Neural cell (in vitro differentiated cells): ENCODE measurements at regions not wholly inside any gene's neighbourhood (a gene's known extent, or its start where the extent isn't known, plus 50 kb on each side); places are given as distances from the start of the nearest gene placed in this dataset.

Experiments used
- H2AFZ ChIP-seq: fragments of 200-600, 300-800 bp; sonication (generic), shearing (Covaris generic); 2 replicates; pipeline ENCODE4 v1.6.0; 2014; ENCODE audit warnings: low read depth, mild to moderate bottlenecking, antibody characterized with exemption, low read length, moderate library complexity
- H3F3A ChIP-seq: fragments of 200-600 bp; shearing (Covaris generic); 2 replicates; pipeline ENCODE4 v1.6.1; 2016; ENCODE audit warnings: mild to moderate bottlenecking, moderate library complexity, mixed read lengths, antibody characterized with exemption, low read length; ENCODE audit not compliant: insufficient read depth, poor library complexity, severe bottlenecking
- H3K27ac ChIP-seq: fragments of 200-600, 300-800 bp; sonication (generic), shearing (Covaris generic); 2 replicates; pipeline ENCODE4 v1.5.1; 2014; ENCODE audit warnings: mild to moderate bottlenecking, low read length, moderate library complexity
- H3K27me3 ChIP-seq: fragments of 300-800, 200-600 bp; sonication (generic), shearing (Covaris generic); 2 replicates; pipeline ENCODE4 v1.6.0; 2014; ENCODE audit warnings: mild to moderate bottlenecking, low read depth, low read length, moderate library complexity; ENCODE audit not compliant: insufficient read depth
- H3K36me3 ChIP-seq: fragments of 300-800, 200-600 bp; sonication (generic), shearing (Covaris generic); 2 replicates; pipeline ENCODE4 v1.5.1; 2014; ENCODE audit warnings: mild to moderate bottlenecking, antibody characterized with exemption, low read length, moderate library complexity; ENCODE audit not compliant: insufficient read depth
- H3K4me2 ChIP-seq: fragments of 300-800, 200-600 bp; sonication (generic), shearing (Covaris generic); 2 replicates; pipeline ENCODE4 v1.6.0; 2014; ENCODE audit warnings: mild to moderate bottlenecking, low read length
- H3K4me3 ChIP-seq: fragments of 300-800, 200-600 bp; sonication (generic), shearing (Covaris generic); 2 replicates; pipeline ENCODE4 v1.5.1; 2014; ENCODE audit warnings: mild to moderate bottlenecking, low read length, moderate library complexity
- H3K79me2 ChIP-seq: fragments of 200-600 bp; shearing (Covaris generic); replicated peaks from 2 replicates; pipeline ENCODE4 v1.6.0; 2014; ENCODE audit warnings: mild to moderate bottlenecking, low read length, moderate library complexity; ENCODE audit not compliant: insufficient read depth
- H3K9ac ChIP-seq: fragments of 300-800, 200-600 bp; sonication (generic), shearing (Covaris generic); 2 replicates; pipeline ENCODE4 v1.6.1; 2016; ENCODE audit warnings: mild to moderate bottlenecking, low read length, mixed read lengths
- H3K9me2 ChIP-seq: fragments of 200-600 bp; shearing (Covaris generic); 2 replicates; pipeline ENCODE4 v1.6.1; 2016; ENCODE audit warnings: mild to moderate bottlenecking, low read length, mixed read lengths; ENCODE audit not compliant: insufficient read depth
- H3K9me3 ChIP-seq: fragments of 200-600, 300-800 bp; sonication (generic), shearing (Covaris generic); 2 replicates; pipeline ENCODE4 v1.6.1; 2016; ENCODE audit warnings: mild to moderate bottlenecking, mixed run types, low read length, moderate library complexity, mixed read lengths
- H4K20me1 ChIP-seq: fragments of 200-600 bp; shearing (Covaris generic); 2 replicates; pipeline ENCODE4 v1.6.1; 2016; ENCODE audit warnings: mild to moderate bottlenecking, mixed run types; ENCODE audit not compliant: insufficient read depth
- EP300 ChIP-seq: fragments of 450-650 bp; conservative IDR thresholded peaks from 2 replicates; pipeline ENCODE4 v1.6.1; 2014; ENCODE audit warnings: antibody characterized with exemption, mild to moderate bottlenecking, moderate library complexity; ENCODE audit not compliant: poor library complexity, severe bottlenecking
- EZH2 ChIP-seq: fragments of 200-600, 300-800 bp; shearing (Covaris generic), sonication (generic); IDR thresholded peaks from 2 replicates; pipeline ENCODE4 v1.6.1; 2014; ENCODE audit warnings: antibody characterized with exemption, low read length, borderline replicate concordance, mild to moderate bottlenecking; ENCODE audit not compliant: insufficient read depth, poor library complexity, severe bottlenecking
- MXI1 ChIP-seq: fragments of 450-650 bp; conservative IDR thresholded peaks from 2 replicates; pipeline ENCODE4 v1.6.1; 2014; ENCODE audit warnings: antibody characterized with exemption, mild to moderate bottlenecking; ENCODE audit not compliant: poor library complexity, severe bottlenecking
- POLR2AphosphoS5 ChIP-seq: IDR thresholded peaks from 2 replicates; pipeline ENCODE4 v1.6.1; 2012
- RAD21 ChIP-seq: fragments of 450-650 bp; conservative IDR thresholded peaks from 2 replicates; pipeline ENCODE4 v1.6.1; 2014; ENCODE audit warnings: antibody characterized with exemption, mild to moderate bottlenecking, moderate library complexity
- SMC3 ChIP-seq: fragments of 450-650 bp; conservative IDR thresholded peaks from 2 replicates; pipeline ENCODE4 v1.6.1; 2014; ENCODE audit warnings: antibody characterized with exemption, mild to moderate bottlenecking, moderate library complexity; ENCODE audit not compliant: poor library complexity
- TAF1 ChIP-seq: IDR thresholded peaks from 2 replicates; pipeline ENCODE4 v1.6.1; 2012; ENCODE audit warnings: low read depth
- TF ChIP-seq, protein P1 (sequence below): IDR thresholded peaks from 2 replicates; pipeline ENCODE4 v1.6.1; 2012; ENCODE audit warnings: borderline replicate concordance
- TF ChIP-seq, protein P2 (sequence below): fragments of 450-650 bp; IDR thresholded peaks from 2 replicates; pipeline ENCODE4 v1.5.1; 2014; ENCODE audit warnings: antibody characterized with exemption, mild to moderate bottlenecking, moderate library complexity; ENCODE audit not compliant: poor library complexity, severe bottlenecking

DNA sequence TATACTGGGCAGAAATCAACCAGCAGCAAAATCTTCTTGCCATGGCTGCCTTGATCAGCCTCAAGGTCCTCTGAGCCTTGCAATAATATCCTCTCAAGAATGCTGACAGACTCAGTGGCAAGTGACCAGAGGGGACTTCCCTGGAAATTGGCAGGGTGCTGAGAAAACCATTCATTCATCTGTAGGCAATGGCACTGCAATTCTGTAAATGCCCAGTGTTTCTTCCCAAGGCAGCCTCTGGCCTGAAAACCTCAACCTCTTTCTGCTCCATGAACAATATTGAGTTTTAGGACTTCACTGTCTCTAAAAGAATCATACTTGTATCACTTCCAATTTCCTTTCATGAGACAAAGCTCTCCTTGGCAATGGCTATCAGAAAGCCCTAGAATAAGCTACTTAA lies 754.3 kb upstream of the TENM3 start:
- Histone ChIP-seq H3K36me3 (no peaks in the 10 kb centered on the region), H4K20me1 (no peaks in the 10 kb centered on the region), H3F3A (no peaks in the 10 kb centered on the region), H3K4me3 (no peak overlapping the region), H3K9ac (no peak overlapping the region), H3K4me2 (no peak overlapping the region), H3K9me3 (no peaks in the 10 kb centered on the region), H3K9me2 (no peaks in the 10 kb centered on the region), H3K27ac (no peak overlapping the region), H2AFZ (no peak overlapping the region), H3K79me2 (no peaks in the 10 kb centered on the region), H3K27me3 (no peaks in the 10 kb centered on the region)
- no peak for TF ChIP-seq SMC3
- no peak for TF ChIP-seq TAF1
- no peak for TF ChIP-seq MXI1
- TF ChIP-seq, protein P1, sequence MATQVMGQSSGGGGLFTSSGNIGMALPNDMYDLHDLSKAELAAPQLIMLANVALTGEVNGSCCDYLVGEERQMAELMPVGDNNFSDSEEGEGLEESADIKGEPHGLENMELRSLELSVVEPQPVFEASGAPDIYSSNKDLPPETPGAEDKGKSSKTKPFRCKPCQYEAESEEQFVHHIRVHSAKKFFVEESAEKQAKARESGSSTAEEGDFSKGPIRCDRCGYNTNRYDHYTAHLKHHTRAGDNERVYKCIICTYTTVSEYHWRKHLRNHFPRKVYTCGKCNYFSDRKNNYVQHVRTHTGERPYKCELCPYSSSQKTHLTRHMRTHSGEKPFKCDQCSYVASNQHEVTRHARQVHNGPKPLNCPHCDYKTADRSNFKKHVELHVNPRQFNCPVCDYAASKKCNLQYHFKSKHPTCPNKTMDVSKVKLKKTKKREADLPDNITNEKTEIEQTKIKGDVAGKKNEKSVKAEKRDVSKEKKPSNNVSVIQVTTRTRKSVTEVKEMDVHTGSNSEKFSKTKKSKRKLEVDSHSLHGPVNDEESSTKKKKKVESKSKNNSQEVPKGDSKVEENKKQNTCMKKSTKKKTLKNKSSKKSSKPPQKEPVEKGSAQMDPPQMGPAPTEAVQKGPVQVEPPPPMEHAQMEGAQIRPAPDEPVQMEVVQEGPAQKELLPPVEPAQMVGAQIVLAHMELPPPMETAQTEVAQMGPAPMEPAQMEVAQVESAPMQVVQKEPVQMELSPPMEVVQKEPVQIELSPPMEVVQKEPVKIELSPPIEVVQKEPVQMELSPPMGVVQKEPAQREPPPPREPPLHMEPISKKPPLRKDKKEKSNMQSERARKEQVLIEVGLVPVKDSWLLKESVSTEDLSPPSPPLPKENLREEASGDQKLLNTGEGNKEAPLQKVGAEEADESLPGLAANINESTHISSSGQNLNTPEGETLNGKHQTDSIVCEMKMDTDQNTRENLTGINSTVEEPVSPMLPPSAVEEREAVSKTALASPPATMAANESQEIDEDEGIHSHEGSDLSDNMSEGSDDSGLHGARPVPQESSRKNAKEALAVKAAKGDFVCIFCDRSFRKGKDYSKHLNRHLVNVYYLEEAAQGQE = no peak
- TF ChIP-seq EZH2 = no peak
- TF ChIP-seq POLR2AphosphoS5 = no peak
- TF ChIP-seq RAD21 = no peak
- TF ChIP-seq, protein P2, sequence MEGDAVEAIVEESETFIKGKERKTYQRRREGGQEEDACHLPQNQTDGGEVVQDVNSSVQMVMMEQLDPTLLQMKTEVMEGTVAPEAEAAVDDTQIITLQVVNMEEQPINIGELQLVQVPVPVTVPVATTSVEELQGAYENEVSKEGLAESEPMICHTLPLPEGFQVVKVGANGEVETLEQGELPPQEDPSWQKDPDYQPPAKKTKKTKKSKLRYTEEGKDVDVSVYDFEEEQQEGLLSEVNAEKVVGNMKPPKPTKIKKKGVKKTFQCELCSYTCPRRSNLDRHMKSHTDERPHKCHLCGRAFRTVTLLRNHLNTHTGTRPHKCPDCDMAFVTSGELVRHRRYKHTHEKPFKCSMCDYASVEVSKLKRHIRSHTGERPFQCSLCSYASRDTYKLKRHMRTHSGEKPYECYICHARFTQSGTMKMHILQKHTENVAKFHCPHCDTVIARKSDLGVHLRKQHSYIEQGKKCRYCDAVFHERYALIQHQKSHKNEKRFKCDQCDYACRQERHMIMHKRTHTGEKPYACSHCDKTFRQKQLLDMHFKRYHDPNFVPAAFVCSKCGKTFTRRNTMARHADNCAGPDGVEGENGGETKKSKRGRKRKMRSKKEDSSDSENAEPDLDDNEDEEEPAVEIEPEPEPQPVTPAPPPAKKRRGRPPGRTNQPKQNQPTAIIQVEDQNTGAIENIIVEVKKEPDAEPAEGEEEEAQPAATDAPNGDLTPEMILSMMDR = no peak
- TF ChIP-seq EP300 = no peak

DNA sequence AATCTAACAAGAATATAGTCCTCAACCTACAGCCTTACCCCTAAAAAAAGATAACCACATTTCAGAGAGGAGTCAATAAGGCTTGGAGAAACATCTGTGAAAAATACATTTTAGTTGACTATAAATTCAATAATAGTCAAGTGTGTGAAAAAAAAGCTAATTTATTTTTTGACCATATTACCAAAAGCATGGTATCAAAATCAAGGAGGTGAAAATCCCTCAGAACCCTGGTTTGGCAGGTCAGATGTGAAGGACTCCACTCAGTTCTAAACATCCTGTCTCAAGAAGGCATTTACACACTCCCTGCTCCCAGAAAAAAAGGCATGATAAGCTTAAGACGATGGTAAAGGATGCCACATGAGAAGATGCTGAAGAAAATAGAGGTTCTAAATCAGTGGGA lies 745.1 kb upstream of the TENM3 start:
- Histone ChIP-seq H3K79me2 (no peaks in the 10 kb centered on the region), H3K9ac (no peak overlapping the region), H2AFZ (no peak overlapping the region), H4K20me1 (no peaks in the 10 kb centered on the region), H3K4me3 (no peak overlapping the region), H3K4me2 (no peak overlapping the region), H3K9me3 (no peaks in the 10 kb centered on the region), H3K27ac (no peak overlapping the region), H3K27me3 (no peaks in the 10 kb centered on the region), H3F3A (no peaks in the 10 kb centered on the region), H3K9me2 (no peaks in the 10 kb centered on the region), H3K36me3 (no peaks in the 10 kb centered on the region)
- TF ChIP-seq, protein P2 = no peak
- TF ChIP-seq, protein P1 = no peak
- TF ChIP-seq TAF1 (no peak), EZH2 (no peak), SMC3 (no peak), MXI1 (no peak), EP300 (no peak), RAD21 (no peak), POLR2AphosphoS5 (no peak)
